Right lung (tissue), 2 donors: ENCODE measurements at regions not wholly inside any gene's neighbourhood (a gene's known extent, or its start where the extent isn't known, plus 50 kb on each side); places are given as distances from the start of the nearest gene placed in this dataset.
A peak's percentile ranks its signal among the peaks of the same experiment; 100 is the strongest.

Experiments used
- DNase-seq, 2 donors: peaks; one replicate each; pipeline ENCODE4 v3.0.0-alpha.2; 2013

DNA sequence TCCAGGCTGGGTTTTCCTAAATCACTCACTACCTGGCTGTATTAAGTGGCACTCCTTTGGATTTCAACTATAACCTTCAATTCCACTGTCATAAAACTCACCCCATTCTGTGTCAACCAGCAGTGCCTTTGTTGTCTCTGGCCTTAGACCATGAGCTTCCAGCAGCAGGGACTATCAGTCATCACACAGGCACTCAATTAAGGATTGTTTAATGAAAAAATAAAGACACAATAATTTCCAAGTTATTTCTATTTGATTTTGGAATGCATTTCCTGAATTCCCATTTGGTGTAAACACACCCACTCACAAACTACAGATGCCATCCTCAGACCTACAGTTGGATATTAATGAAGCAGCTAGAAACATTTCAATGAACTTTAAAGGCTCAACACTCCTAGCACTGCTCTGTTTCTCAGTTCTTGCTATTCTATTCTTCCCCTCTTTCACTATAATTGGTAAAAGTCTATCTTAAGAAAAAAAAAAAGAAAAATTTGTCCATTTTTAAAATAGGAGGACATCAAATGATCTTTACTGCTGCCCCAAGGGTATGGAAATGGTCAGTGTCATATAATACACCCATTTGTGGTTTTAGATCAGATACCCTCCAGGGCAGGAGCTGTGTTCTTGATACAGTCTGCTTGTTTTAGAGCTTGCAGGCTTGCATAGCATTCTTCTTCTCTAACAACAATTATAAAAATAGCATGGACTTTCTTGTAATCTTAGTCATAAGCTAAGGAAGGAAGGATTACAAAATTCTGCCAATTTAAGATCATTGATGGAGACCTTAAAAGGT lies 156.4 kb downstream of the PTGER3 start:
- DNase-seq = no peak

DNA sequence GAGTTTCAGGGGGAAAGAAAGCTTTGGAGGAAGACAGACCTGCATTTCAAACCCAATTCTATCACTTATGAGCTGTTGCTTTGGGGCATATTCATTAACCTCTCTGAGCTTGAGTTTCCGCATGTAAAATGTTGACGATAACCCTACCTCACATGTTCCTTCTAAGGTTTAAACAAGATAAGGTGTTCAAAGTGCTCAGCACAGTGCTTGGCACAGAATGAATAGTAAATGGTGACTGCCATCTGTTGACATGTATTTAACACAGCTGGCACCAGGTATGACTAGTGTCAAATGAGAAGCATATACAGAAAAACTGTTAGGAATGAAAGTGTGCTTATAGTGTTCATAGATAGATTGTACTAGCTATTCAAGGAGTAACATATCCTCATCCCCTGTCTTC lies 155.5 kb downstream of the PTGER3 start:
- no peak for DNase-seq

DNA sequence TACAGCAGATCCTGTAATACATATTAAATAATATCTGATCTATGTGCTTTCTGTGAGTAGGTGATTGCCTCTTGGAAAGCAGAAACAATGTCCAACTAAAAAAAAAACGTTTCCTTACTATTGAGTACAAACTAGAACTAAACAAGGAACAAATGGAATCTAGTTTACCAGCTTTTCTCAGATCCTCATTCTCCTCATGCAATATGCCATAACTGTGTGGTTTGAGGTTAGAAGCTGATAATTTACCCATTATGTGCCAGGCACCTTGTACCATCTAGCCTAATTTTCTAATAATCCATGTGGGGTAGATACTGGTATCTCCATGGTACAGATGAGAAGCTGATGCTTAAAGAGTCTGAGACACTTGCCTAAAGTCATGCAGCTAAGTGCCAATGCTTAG lies 154.7 kb downstream of the PTGER3 start:
- DNase-seq = no peak

DNA sequence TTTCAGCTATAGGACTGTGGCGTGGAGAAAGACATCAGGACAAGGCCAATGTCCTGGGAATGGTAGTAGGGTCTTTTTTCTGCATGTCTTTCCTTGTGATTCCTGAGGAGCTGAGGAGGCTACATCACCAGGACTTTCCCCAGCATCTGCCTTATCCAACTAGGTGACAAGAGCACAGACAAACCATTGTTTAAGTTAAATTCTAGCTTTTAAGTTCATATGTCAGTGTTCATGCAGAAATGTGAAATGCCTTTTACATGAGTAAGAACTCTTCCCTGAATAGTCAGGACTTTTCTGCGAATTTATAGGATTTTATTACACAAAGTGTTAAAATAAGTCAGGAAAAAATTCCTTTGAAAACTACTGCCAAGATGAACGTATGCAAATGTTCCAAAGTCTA lies 154.2 kb downstream of the PTGER3 start:
- no peak for DNase-seq

DNA sequence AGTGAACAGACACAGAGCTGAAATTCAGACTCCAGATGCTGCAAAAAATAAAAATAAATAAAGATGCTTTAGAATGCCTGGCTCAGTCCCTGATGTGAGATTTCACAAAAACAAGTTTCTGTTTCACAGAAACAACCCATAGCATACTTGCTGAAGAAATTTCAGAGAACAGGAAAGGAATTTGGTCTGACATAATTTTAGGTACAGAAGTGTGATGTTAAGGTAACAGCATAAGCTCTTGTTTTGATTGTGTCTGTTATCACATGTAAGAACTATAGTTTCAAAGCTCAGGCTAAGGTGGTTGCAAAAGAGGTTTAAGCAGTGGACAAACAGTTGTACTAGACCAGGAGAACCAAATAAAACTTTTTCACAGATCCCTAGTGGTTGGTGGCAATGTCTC lies 152.1 kb downstream of the PTGER3 start:
- DNase-seq = no peak

DNA sequence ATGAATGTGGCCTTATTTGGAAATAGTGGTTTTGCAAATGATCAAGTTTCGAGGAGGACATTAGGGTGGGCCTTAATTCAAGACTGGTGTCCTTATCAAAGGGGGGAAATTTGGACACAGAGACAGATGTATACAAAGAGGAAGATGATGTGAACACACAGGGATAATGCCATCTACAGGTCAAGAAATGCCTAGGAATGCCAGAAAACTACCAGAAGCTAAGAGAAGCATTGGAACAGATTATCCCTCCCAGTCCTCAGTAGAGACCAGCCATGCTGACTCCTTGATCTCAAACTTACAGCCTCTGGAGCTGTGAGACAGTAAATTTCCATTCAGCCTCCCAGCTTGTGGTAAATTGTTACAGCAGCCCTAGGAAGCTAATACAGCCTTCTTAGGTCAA lies 151.4 kb downstream of the PTGER3 start:
- no peak for DNase-seq

DNA sequence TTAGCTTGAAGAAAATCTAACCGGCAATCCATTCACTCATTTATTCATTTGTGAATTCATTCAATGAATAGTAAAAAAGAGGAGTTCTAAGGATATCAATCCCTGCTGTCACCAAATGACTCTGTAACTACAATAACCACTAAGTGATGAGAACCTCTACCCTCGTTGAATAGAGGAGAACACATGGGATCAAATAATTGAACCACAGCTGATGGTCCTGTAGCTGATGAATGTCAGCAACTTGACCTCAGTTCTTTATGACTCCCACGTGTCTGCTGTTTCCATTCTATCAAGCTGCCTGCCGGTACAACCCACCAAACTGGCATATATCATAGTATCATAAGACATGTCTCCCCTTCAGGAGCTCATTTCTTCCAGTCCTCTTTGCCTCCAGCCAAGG lies 150.3 kb downstream of the PTGER3 start:
- DNase-seq = no peak

DNA sequence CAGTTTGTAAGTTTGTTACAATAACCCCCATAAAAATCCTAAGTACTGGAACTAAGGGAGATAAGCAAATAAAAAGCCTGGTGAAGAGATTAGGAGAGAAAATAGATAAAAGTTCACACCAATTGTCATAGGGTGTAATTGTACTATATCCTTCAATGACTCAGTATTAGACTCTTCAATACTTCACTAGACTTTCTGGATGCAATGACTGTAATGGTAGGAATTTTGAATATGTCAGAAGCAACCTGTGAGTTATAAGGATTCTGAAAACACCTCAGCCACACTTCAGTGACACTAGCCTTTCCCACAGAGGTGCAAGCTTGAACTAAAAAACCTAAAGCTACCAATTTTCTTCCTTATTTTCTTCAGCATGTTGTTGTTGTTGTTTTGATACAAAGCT lies 147.9 kb downstream of the PTGER3 start:
- no peak for DNase-seq

DNA sequence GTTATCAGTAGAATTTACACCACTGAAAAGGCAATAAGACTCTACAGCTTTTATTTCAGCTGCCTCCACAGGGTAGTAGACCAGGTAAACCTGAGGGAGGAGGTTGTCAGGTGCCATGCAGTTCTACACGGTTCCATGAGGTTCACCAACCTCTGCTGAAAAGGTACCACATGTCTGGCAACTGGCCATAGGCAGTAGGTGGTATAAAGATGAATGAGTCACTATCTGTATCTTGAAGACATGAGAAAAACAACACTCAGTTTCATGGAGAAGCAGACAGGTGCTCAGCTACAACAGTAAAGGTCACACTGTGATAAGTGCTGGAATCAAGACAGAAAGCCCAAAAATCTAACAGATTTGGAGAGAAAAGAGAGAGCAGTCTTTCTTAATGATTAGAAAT lies 145.4 kb downstream of the PTGER3 start:
- DNase-seq = no peak

DNA sequence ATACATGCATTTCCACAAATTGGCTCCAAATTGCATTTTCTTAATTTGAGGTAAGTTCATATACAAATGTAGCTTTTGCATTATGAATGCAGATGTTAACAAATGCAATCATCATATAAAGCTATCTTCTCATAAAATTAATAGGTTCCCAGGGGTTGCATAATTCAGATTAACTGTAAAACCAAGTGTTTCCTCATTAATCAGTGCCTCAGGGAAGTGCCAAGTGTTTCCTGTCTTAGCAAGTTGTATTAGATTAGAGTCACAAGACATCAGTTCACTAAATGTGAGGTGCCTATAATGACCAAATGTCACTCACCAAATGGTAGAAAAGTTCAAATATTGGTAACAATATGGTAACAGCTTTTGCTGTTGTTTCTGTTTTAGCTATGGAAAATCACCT lies 140.8 kb downstream of the PTGER3 start:
- no peak for DNase-seq

DNA sequence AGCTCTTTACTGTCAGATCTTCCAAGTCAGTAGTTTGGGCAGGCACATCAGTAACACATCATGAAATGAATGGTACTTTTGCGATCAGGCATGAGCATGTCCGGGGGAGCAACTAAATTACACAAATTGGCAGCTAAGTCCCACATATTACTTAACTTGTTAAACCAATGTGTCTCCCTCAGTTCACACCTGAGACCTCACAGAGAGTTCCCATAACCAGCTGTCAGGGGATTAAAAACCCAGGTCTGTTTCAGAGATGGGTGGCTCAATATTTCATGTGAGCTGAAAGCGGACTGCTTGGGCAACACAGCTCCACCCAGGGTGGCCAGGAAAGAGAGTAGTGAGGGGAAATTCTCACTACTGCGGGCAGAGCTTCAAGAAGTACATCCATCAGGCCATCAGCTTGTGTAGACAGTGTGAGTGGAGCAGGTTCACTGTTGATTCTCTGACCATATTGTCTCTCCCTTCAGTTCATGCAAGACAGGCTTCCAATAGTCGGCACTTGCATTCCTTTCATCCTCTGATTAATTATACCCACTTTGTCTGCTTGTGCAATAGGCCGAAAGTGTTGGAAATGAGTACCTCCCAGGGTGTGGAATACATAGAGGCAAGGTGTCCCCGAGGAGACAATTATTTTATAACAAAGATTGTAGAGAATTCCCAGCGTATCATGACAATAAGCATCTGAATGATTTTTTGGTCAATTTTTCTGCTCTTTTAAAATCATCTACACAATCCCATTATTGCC lies 139.9 kb downstream of the PTGER3 start:
- no peak for DNase-seq

DNA sequence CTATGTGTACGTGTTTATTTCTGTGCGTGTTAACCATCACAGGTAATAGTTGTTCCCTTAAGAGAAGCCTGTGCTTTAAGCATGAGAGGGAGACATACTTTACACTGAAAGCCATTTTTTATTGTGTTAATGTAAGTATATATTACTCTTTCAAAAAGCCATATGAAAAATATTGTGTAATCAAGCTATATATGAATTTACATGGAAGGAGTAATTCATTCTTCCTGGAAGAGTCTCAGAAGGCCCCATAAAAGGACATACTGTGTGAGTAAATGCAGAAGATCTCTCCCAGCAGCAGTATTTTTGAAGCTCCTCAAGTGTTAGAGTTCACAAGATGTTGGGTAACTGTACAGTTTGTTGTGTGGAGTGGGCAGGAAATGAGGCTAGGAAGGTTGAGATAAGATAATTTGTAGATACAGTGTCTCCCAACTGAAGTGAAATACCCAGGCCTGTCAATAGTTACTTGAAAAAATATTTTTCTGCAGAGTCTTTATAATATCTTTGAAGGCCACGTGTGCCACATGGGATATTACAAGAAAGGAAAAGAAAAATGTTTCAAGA lies 138.3 kb downstream of the PTGER3 start:
- DNase-seq = no peak

DNA sequence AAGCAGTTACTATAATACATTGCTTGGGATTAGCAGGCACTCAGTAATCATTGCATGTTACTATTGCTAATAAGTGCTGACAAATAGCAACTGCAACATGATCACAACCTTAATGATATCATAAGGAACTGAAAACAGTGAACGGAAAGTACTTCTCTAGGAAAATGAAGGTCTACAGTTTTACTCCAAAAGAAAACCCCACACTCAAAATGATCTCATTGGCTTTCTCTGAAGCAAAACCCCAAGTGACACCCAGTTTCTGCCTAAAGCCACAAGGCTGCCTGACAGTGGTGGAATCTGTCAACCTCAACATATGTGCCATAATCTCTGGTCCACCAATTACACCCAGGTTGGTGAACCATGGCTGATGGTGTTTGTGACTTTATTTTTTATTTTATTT lies 137.6 kb downstream of the PTGER3 start:
- DNase-seq = no peak

DNA sequence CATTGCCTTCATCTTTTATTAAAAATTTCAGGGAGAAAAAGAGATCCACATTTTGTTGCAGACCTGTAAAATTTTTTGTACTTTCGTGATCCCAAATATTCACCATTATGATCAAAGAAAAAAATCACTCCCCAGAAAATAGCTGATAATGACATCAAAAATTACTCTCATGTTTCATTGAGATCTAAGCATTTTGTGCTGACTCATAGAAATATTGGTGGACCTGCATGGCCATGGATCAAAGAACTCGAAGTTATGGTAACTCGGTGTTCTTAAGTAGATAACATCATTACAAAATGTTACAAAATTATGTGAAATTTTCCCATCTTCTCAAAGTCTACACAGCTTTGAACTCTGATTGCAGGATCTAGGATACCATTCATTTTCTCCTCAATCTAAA lies 135.8 kb downstream of the PTGER3 start:
- DNase-seq = no peak

DNA sequence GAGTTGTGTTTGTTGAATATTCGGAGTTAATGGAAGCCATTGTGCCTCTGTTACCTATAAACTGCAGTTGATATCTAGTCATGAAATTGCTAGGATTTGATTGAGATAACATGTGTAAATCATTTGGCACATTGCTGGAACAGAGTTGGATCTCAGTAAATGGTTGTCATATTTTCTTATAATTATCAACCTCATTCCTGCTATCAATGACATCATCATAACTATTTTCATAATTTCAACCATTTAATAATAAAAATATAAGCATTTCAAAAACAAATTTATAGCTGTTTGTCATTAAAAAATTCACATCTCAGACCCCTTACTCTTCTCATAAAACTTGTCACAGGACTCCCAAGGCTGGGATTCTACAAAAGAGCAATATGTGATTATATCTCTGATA lies 133.4 kb downstream of the PTGER3 start:
- no peak for DNase-seq

DNA sequence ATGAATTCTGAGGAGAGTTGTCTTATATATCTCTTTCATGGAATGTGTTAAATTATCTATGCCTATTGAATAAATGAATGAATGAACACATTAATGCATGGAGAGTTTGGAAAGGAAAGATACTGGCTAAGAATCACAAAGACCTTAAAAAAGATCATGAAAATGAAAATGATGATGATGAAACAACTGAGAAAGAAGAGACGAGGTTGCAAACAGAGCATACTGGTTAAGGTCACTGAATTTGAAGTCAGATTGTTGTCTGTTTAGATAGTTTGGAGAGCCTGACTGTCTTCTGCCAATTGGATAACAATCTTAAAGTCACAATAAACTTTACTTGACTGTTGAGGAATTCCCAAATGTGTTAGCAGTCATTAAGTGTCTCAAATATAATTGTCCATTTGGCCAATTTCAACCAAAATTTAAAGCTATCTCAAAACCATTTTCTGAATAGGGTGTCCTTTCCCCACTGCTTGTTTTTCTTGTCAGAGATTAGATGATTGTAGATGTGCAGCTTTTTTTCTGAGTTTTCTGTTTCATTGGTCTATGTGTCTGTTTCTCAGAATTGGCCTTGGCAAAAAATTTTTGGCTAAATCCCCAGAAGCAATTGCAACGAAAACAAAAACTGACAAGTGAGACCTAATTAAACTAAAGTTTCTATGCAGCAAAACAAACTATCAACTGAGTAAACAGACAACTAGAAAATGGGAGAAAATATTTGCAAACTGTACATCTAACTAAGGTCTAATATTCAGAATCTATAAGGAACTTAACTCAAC lies 132.2 kb downstream of the PTGER3 start:
- DNase-seq = peak; percentile 34 to 64

DNA sequence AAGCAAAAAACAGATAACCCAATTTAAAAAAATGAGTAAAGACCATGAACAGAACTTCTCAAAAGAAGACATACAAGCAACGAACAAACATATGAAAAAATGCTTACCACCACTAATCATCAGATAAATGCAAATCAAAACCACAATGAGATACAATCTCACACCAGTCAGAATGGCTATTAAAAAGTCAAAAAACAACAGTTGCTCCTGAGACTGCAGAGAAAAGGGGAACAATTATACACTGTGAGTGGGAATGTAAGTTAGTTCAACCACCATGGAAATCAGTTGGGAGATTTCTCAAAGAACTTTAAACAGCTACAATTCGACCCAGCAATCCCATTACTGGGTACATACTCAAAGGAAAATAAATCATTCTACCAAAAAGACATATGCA lies 131.6 kb downstream of the PTGER3 start:
- DNase-seq = no peak

DNA sequence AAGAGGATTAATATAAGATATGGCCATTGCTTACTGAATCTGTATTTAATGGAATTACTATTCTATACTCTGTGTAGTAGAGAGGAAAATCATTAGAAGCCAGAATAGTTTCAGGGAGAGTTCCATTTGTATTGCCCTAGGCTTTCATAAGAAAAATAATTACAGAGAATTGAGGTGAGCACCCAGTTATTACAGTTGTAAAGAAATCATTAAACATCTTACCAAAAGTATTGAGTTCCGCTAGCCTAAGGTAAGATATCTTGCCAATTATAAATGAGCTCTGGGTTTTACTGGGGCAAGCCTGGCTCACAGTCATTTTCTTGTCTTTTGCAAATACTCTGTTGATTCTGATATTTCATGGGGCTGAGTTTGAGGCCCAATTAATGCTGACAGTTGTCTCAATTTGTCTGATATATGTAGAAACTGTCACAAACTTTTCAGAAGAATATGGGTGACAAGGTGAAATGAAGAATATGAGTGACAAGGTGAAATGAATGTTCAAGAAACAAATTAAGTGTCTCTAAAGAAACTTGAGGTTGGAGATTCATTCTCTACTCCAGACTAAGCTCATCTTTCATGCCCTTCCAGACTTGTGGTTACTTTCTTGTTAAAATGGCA lies 127.8 kb downstream of the PTGER3 start:
- no peak for DNase-seq
